ENCODE measurements at regions not wholly inside any gene's neighbourhood (a gene's known extent, or its start where the extent isn't known, plus 50 kb on each side); places are given as distances from the start of the nearest gene placed in this dataset.
A peak's percentile ranks its signal among the peaks of the same experiment; 100 is the strongest.

- H3K79me2 ChIP-seq (ENCODE audit: insufficient read depth, low read length), result no peaks in the 10 kb centered on the region
- H3K9ac ChIP-seq (ENCODE audit: insufficient read depth, low read length, poor library complexity, severe bottlenecking), result no peak overlapping the region
- Mint-ChIP-seq H3K36me3 (peaks cover 0 to 2% of the 10 kb centered on the region in 2 donors), H3K27me3 (ENCODE audit: low read depth in 3 of 3) (peaks cover 75 to 86% (median 82%) of the 10 kb centered on the region in 3 donors), H3K9me3 (peaks cover 5 to 13% (median 10%) of the 10 kb centered on the region in 7 donors), H3K27ac (no peak overlapping the region), H3K4me1 (no peaks in the 10 kb centered on the region), H3K4me3 (peak overlapping the region in 1 of 2 donors; percentile 60)
- no peak for TF ChIP-seq CTCF (IDR thresholded peaks at IDR 0.05)
- H3K4me2 ChIP-seq (replicated peaks; ENCODE audit: extremely low read depth, low read length, poor library complexity, severe bottlenecking), result no peak overlapping the region
- H4K20me1 ChIP-seq (ENCODE audit: insufficient read depth, low read length), result no peaks in the 10 kb centered on the region
- H3K27me3 ChIP-seq (ENCODE audit: control insufficient read depth in 2 of 2, insufficient read depth in 2 of 2, low read length in 2 of 2), result peaks cover 87 to 99% of the 10 kb centered on the region in 2 donors
- H3K36me3 ChIP-seq (replicated peaks in 1 of 2; ENCODE audit: control insufficient read depth in 1 of 2, insufficient read depth in 2 of 2, low read length in 2 of 2), result no peaks in the 10 kb centered on the region
- DNase-seq, result peak in 2 of 3 donors; percentile 10 to 16
- no peak overlapping the region for H3K4me3 ChIP-seq (replicated peaks in 1 of 3; ENCODE audit: low read depth in 2 of 3, low read length in 3 of 3)
- H2AFZ ChIP-seq (ENCODE audit: insufficient read depth, low read depth, low read length, poor library complexity, severe bottlenecking), result no peak overlapping the region
- no peaks in the 10 kb centered on the region for H3K4me1 ChIP-seq (ENCODE audit: control insufficient read depth in 1 of 2, insufficient read depth in 2 of 2, low read length in 2 of 2)
- no peak overlapping the region for H3K27ac ChIP-seq (ENCODE audit: low read depth in 1 of 2, low read length in 2 of 2)
- peaks cover 0 to 11% of the 10 kb centered on the region in 2 donors for H3K9me3 ChIP-seq (replicated peaks in 1 of 2; ENCODE audit: control insufficient read depth in 1 of 2, insufficient read depth in 1 of 2, low read length in 2 of 2)
- WGBS (ENCODE audit: insufficient coverage), result no CpG with 5 or more reads among the region's 3 CpGs
- intact Hi-C loops (cut with micrococcal nuclease), result no loop called here
Measured at GRCh38 chr2:217231724-217232123, 371.9 kb upstream of the TNP1 start.

GRCh38 chr2:217231212-217231611 is 371.3 kb upstream of the TNP1 start:
- peaks cover 73 to 85% (median 80%) of the 10 kb centered on the region in 3 donors for H3K27me3 Mint-ChIP-seq (ENCODE audit: low read depth in 3 of 3)
- H3K9me3 Mint-ChIP-seq, result peaks cover 0 to 8% (median 4%) of the 10 kb centered on the region in 7 donors

More at GRCh38 chr2:217231212-217231611, 371.3 kb upstream of the TNP1 start:
- no peak overlapping the region for H3K4me2 ChIP-seq (replicated peaks; ENCODE audit: extremely low read depth, low read length, poor library complexity, severe bottlenecking)
- no peak overlapping the region for H3K27ac ChIP-seq (ENCODE audit: low read depth in 1 of 2, low read length in 2 of 2)
- no peaks in the 10 kb centered on the region for H3K4me1 ChIP-seq (ENCODE audit: control insufficient read depth in 1 of 2, insufficient read depth in 2 of 2, low read length in 2 of 2)
- Mint-ChIP-seq H3K36me3 (no peaks in the 10 kb centered on the region), H3K27ac (no peak overlapping the region), H3K4me3 (peak overlapping the region in 1 of 2 donors; percentile 60), H3K4me1 (no peaks in the 10 kb centered on the region)
- H4K20me1 ChIP-seq (ENCODE audit: insufficient read depth, low read length), result no peaks in the 10 kb centered on the region
- H3K27me3 ChIP-seq (ENCODE audit: control insufficient read depth in 2 of 2, insufficient read depth in 2 of 2, low read length in 2 of 2), result peaks cover 86 to 99% of the 10 kb centered on the region in 2 donors
- H3K36me3 ChIP-seq (replicated peaks in 1 of 2; ENCODE audit: control insufficient read depth in 1 of 2, insufficient read depth in 2 of 2, low read length in 2 of 2), result no peaks in the 10 kb centered on the region
- whole genome bisulfite sequencing (ENCODE audit: insufficient coverage), result no CpG with 5 or more reads among the region's 1 CpG
- no peak overlapping the region for H2AFZ ChIP-seq (ENCODE audit: insufficient read depth, low read depth, low read length, poor library complexity, severe bottlenecking)
- H3K9ac ChIP-seq (ENCODE audit: insufficient read depth, low read length, poor library complexity, severe bottlenecking), result no peak overlapping the region
- no peak for TF ChIP-seq CTCF (IDR thresholded peaks at IDR 0.05)
- no peak overlapping the region for H3K4me3 ChIP-seq (replicated peaks in 1 of 3; ENCODE audit: low read depth in 2 of 3, low read length in 3 of 3)
- H3K9me3 ChIP-seq (replicated peaks in 1 of 2; ENCODE audit: control insufficient read depth in 1 of 2, insufficient read depth in 1 of 2, low read length in 2 of 2), result peaks cover 0 to 6% of the 10 kb centered on the region in 2 donors
- H3K79me2 ChIP-seq (ENCODE audit: insufficient read depth, low read length), result no peaks in the 10 kb centered on the region
- no peak for DNase-seq
- intact Hi-C loops (cut with micrococcal nuclease), result no loop called here

Measured in CD14-positive monocyte (primary cell).